ENCODE measurements at regions not wholly inside any gene's neighbourhood (a gene's known extent, or its start where the extent isn't known, plus 50 kb on each side); places are given as distances from the start of the nearest gene placed in this dataset.

GRCh38 chr22:49633010-49633324, 194.7 kb downstream of the BRD1 start:
- Mint-ChIP-seq H3K36me3 (ENCODE audit: low read depth) (0 out of 2 replicates have a peak, but pooled peaks cover 4% of the 10 kb centered on the region), H3K9me3 (peaks cover 33% of the 10 kb centered on the region), H3K4me3 (no peak overlapping the region), H3K27ac (no peak overlapping the region), H3K4me1 (ENCODE audit: low read depth) (no peaks in the 10 kb centered on the region), H3K27me3 (ENCODE audit: insufficient read depth) (no peaks in the 10 kb centered on the region)
- TF ChIP-seq, protein P1, sequence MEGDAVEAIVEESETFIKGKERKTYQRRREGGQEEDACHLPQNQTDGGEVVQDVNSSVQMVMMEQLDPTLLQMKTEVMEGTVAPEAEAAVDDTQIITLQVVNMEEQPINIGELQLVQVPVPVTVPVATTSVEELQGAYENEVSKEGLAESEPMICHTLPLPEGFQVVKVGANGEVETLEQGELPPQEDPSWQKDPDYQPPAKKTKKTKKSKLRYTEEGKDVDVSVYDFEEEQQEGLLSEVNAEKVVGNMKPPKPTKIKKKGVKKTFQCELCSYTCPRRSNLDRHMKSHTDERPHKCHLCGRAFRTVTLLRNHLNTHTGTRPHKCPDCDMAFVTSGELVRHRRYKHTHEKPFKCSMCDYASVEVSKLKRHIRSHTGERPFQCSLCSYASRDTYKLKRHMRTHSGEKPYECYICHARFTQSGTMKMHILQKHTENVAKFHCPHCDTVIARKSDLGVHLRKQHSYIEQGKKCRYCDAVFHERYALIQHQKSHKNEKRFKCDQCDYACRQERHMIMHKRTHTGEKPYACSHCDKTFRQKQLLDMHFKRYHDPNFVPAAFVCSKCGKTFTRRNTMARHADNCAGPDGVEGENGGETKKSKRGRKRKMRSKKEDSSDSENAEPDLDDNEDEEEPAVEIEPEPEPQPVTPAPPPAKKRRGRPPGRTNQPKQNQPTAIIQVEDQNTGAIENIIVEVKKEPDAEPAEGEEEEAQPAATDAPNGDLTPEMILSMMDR (IDR thresholded peaks at IDR 0.05) = no peak
- no peak for DNase-seq

DNA sequence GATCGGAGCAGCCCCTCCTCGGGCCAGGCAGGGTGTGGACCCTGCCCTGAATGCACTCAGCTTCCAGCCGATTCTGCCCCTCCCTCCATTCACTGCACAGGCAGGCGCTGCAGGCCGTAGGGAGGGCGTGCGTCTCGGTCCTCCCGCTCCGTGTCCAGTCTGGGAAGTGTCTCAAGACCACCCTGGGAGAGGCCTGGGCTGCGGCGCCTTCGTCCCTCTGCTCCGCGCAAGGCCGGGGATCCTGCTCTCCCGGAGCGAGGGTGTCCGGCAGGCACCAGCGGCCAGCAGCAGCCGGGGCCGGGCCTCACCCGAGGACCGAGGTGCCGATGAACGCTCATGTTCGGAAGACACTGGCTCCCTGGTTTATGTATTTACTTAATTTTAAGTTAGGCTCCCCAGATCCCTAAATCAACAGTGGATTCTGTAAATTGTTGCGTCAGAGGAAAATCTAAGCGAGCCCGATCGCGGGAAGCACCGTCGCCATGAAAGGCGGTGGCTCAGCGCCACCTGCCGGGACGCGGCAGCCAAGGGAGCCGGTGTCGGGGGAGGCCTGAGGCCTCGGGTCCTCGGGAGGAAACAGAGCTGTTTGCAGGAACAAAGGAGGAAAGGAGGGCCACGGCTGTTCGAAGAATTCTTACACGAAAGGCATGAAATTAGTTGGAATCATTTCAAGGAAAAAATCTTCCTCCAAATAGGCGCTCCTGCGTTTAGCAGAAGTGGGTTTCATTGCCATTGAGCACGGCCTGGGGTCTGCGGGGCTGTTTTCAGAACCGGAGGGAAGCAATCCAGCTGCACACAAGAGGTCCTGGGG, 195.3 kb downstream of the BRD1 start:
- peaks cover 28% of the 10 kb centered on the region for H3K9me3 Mint-ChIP-seq
- TF ChIP-seq, protein P1 (IDR thresholded peaks at IDR 0.05) = peak; percentile 62
- H3K27me3 Mint-ChIP-seq (ENCODE audit: insufficient read depth) = no peaks in the 10 kb centered on the region; the same call in 1 of the 2 replicates
- DNase-seq = no peak
- H3K27ac Mint-ChIP-seq = no peak overlapping the region
- H3K4me3 Mint-ChIP-seq = no peak overlapping the region
- H3K4me1 Mint-ChIP-seq (ENCODE audit: low read depth) = no peaks in the 10 kb centered on the region
- 0 out of 2 replicates have a peak, but pooled peaks cover 4% of the 10 kb centered on the region for H3K36me3 Mint-ChIP-seq (ENCODE audit: low read depth)

DNA sequence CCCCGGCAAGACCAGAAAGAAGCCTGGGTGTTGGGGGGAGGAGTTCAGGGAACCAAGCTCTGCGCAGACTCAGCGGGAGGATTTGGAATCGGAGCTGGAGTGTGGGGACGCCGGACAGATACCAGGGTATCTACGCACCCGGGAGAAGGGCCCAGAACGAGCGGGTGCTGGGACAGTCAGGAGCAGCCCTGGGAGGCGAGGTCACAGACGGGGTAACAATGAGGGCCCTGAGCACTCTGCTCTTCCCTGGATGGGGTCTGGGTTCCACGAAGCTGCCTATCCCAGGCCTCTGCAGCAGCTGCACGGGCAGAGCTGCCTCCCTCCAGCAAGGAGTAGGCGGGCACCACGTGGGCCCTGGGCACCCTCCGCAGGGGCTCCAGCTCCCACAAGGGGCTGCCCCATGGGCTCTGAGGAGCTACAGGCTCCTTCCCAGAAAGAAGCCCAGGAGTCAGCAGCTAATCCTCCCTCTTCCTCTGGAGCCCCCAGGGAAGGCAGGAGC, 197.2 kb downstream of the BRD1 start:
- Mint-ChIP-seq H3K9me3 (peaks cover 29% of the 10 kb centered on the region), H3K4me3 (no peak overlapping the region), H3K27ac (no peak overlapping the region), H3K27me3 (ENCODE audit: insufficient read depth) (no peaks in the 10 kb centered on the region; the same call in 1 of the 2 replicates), H3K36me3 (ENCODE audit: low read depth) (peaks cover 5% of the 10 kb centered on the region; the same call in 1 of the 2 replicates), H3K4me1 (ENCODE audit: low read depth) (no peaks in the 10 kb centered on the region)
- TF ChIP-seq, protein P1 (IDR thresholded peaks at IDR 0.05) = no peak
- no peak for DNase-seq

- H3K4me3 Mint-ChIP-seq = no peak overlapping the region
- DNase-seq = no peak
These were observed 197.9 kb downstream of the BRD1 start for GRCh38 chr22:49629586-49630447.

DNA sequence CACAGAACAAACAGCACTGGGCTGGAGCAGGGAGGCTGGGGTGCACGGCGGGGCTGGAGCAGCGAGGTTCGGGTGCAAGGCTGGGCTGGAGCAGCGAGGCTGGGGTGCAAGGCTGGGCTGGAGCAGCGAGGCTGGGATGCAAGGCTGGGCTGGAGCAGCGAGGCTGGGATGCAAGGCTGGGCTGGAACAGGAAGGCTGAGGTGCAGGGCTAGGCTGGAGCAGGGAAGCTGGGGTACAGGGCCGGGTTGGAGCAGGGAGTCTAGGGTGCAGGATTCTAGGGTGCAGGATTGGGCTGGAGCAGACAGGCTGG, 198.5 kb downstream of the BRD1 start:
- TF ChIP-seq, protein P1 (IDR thresholded peaks at IDR 0.05) = no peak
- no peak overlapping the region for H3K4me3 Mint-ChIP-seq
- H3K27me3 Mint-ChIP-seq (ENCODE audit: insufficient read depth) = no peaks in the 10 kb centered on the region; the same call in 1 of the 2 replicates

More at GRCh38 chr22:49629586-49630447, 197.9 kb downstream of the BRD1 start:
- H3K27ac Mint-ChIP-seq = no peak overlapping the region
- TF ChIP-seq, protein P1 (IDR thresholded peaks at IDR 0.05) = no peak
- peaks cover 36% of the 10 kb centered on the region for H3K9me3 Mint-ChIP-seq
- no peaks in the 10 kb centered on the region; the same call in 1 of the 2 replicates for H3K27me3 Mint-ChIP-seq (ENCODE audit: insufficient read depth)
- no peaks in the 10 kb centered on the region for H3K4me1 Mint-ChIP-seq (ENCODE audit: low read depth)
- H3K36me3 Mint-ChIP-seq (ENCODE audit: low read depth) = peaks cover 8% of the 10 kb centered on the region; the same call in 1 of the 2 replicates

More for the DNA sequence above, 198.5 kb downstream of the BRD1 start:
- peaks cover 39% of the 10 kb centered on the region for H3K9me3 Mint-ChIP-seq
- DNase-seq = no peak
- peaks cover 8% of the 10 kb centered on the region; the same call in 1 of the 2 replicates for H3K36me3 Mint-ChIP-seq (ENCODE audit: low read depth)
- no peaks in the 10 kb centered on the region for H3K4me1 Mint-ChIP-seq (ENCODE audit: low read depth)
- no peak overlapping the region for H3K27ac Mint-ChIP-seq
